IPS-11a (cell line): ENCODE measurements at regions not wholly inside any gene's neighbourhood (a gene's known extent, or its start where the extent isn't known, plus 50 kb on each side); places are given as distances from the start of the nearest gene placed in this dataset.

ENCODE experiments used
- H3K4me3 ChIP-seq: one replicate; pipeline ENCODE4 v1.5.1; 2013; ENCODE audit warnings: low read depth, low read length, control low read depth

GRCh38 chr4:163949976-163950601, 455.6 kb downstream of the TMA16 start:
- H3K4me3 ChIP-seq, result no peak overlapping the region

- H3K4me3 ChIP-seq, result no peak overlapping the region
Measured at GRCh38 chr4:163955288-163955687, 460.8 kb downstream of the TMA16 start.

GRCh38 chr4:163958751-163959150, 464.3 kb downstream of the TMA16 start:
- H3K4me3 ChIP-seq, result no peak overlapping the region

GRCh38 chr4:163959932-163960331, 465.4 kb downstream of the TMA16 start:
- no peak overlapping the region for H3K4me3 ChIP-seq

GRCh38 chr4:163966612-163967011, 472.1 kb downstream of the TMA16 start:
- H3K4me3 ChIP-seq, result no peak overlapping the region

GRCh38 chr4:163967263-163967662, 472.8 kb downstream of the TMA16 start:
- H3K4me3 ChIP-seq, result no peak overlapping the region

GRCh38 chr4:163967710-163968109, 473.2 kb downstream of the TMA16 start:
- no peak overlapping the region for H3K4me3 ChIP-seq

- H3K4me3 ChIP-seq, result no peak overlapping the region
Measured at GRCh38 chr4:163969291-163969690, 474.8 kb downstream of the TMA16 start.

- H3K4me3 ChIP-seq, result no peak overlapping the region
Measured at GRCh38 chr4:163976588-163976987, 482.1 kb downstream of the TMA16 start.

GRCh38 chr4:163988391-163988790, 493.9 kb downstream of the TMA16 start:
- H3K4me3 ChIP-seq, result no peak overlapping the region

GRCh38 chr4:163988865-163989264, 494.4 kb downstream of the TMA16 start:
- no peak overlapping the region for H3K4me3 ChIP-seq

- no peak overlapping the region for H3K4me3 ChIP-seq
Measured at GRCh38 chr4:163991298-163991865, 496.9 kb downstream of the TMA16 start.

GRCh38 chr4:164009435-164009834, 514.9 kb downstream of the TMA16 start:
- no peak overlapping the region for H3K4me3 ChIP-seq

- H3K4me3 ChIP-seq, result no peak overlapping the region
Measured at GRCh38 chr4:164011791-164012190, 517.3 kb downstream of the TMA16 start.

- no peak overlapping the region for H3K4me3 ChIP-seq
Measured at GRCh38 chr4:164012396-164013027, 518.0 kb downstream of the TMA16 start.

GRCh38 chr4:164021947-164022346, 527.5 kb downstream of the TMA16 start:
- H3K4me3 ChIP-seq, result no peak overlapping the region

- no peak overlapping the region for H3K4me3 ChIP-seq
Measured at GRCh38 chr4:164023214-164023613, 528.7 kb downstream of the TMA16 start.

GRCh38 chr4:164027805-164028204, 533.3 kb downstream of the TMA16 start:
- no peak overlapping the region for H3K4me3 ChIP-seq

- H3K4me3 ChIP-seq, result no peak overlapping the region
Measured at GRCh38 chr4:164039482-164039881, 545.0 kb downstream of the TMA16 start.

- H3K4me3 ChIP-seq, result no peak overlapping the region
Measured at GRCh38 chr4:164056426-164057142, 562.1 kb downstream of the TMA16 start.

- H3K4me3 ChIP-seq, result no peak overlapping the region
Measured at GRCh38 chr4:164058776-164059445, 564.4 kb downstream of the TMA16 start.
